Gastroesophageal sphincter (tissue), 4 donors: ENCODE measurements at regions not wholly inside any gene's neighbourhood (a gene's known extent, or its start where the extent isn't known, plus 50 kb on each side); places are given as distances from the start of the nearest gene placed in this dataset.

ENCODE experiments used
- ATAC-seq: fragments of 150-250 bp; one replicate; pipeline ENCODE4 v1.9.1; 2016; ENCODE audit warnings: mild to moderate bottlenecking, moderate library complexity
- H3K27ac ChIP-seq, 4 donors: fragments of 200-600 bp; sonication (generic) in 3 of 4; 1 replicate in 3 of 4; 2 replicates in 1 of 4; pipeline ENCODE4 v1.5.1; 2016 to 2019
- H3K27me3 ChIP-seq: fragments of 200-600 bp; sonication (generic); one replicate; pipeline ENCODE4 v1.5.1; 2019
- H3K36me3 ChIP-seq, 2 donors: fragments of 200-600 bp; sonication (generic); one replicate each; pipeline ENCODE4 v1.5.1; 2019; ENCODE audit warnings: control low read depth in 1 of 2
- H3K4me1 ChIP-seq, 3 donors: fragments of 200-600 bp; sonication (generic); 1 replicate in 2 of 3; 2 replicates in 1 of 3; pipeline ENCODE4 v1.5.1; 2016 to 2019; ENCODE audit warnings: control low read depth in 2 of 3
- H3K4me3 ChIP-seq, 2 donors: fragments of 200-600 bp; sonication (generic); one replicate each; pipeline ENCODE4 v1.5.1; 2019; ENCODE audit warnings: mild to moderate bottlenecking in 1 of 2, moderate library complexity in 1 of 2
- H3K9me3 ChIP-seq, 3 donors: fragments of 200-600 bp; sonication (generic); one replicate each; pipeline ENCODE4 v1.5.1; 2017 to 2019; ENCODE audit warnings: control low read depth in 2 of 3
- CTCF ChIP-seq, 4 experiments: fragments of 200-600 bp in 2 of 4; fragments of 450-650 bp in 2 of 4; sonication (generic) in 1 of 4; IDR thresholded peaks; one replicate each; pipeline ENCODE4 v1.5.1; 2017 to 2019; ENCODE audit warnings: antibody characterized with exemption in 4 of 4, mild to moderate bottlenecking in 2 of 4, moderate library complexity in 2 of 4
- EP300 ChIP-seq: sonication (generic); formaldehyde crosslinking; IDR thresholded peaks from one replicate; pipeline ENCODE4 v1.6.1; 2017; ENCODE audit warnings: antibody characterized with exemption, mild to moderate bottlenecking
- POLR2A ChIP-seq, 2 donors: fragments of 450-650 bp; IDR thresholded peaks; one replicate each; pipeline ENCODE4 v1.6.1; 2017; ENCODE audit warnings: antibody characterized with exemption in 2 of 2, mild to moderate bottlenecking in 2 of 2, moderate library complexity in 1 of 2
- POLR2AphosphoS5 ChIP-seq: sonication (generic); formaldehyde crosslinking; IDR thresholded peaks from one replicate; pipeline ENCODE4 v1.6.1; 2017; ENCODE audit warnings: antibody characterized with exemption
- WGBS, 2 donors: methylation state at CpG; one replicate each; pipeline ENCODE4 v1.1.5; 2018; ENCODE audit warnings: low coverage in 1 of 2; 5-methylcytosine and 5-hydroxymethylcytosine counted together

- Histone ChIP-seq H3K4me1 (no peaks in the 10 kb centered on the region), H3K4me3 (no peak overlapping the region), H3K27ac (no peak overlapping the region), H3K36me3 (no peaks in the 10 kb centered on the region), H3K27me3 (no peaks in the 10 kb centered on the region), H3K9me3 (no peaks in the 10 kb centered on the region)
- ATAC-seq: no peak
- no peak for TF ChIP-seq EP300
- no peak for TF ChIP-seq CTCF (IDR thresholded peaks at IDR 0.05)
- TF ChIP-seq POLR2A (IDR thresholded peaks at IDR 0.05): no peak
- TF ChIP-seq POLR2AphosphoS5: no peak
- WGBS, 2 donors: 36 to 41% methylated on average over 4 of the region's 4 CpGs
Observed at GRCh38 chr18:60277855-60278480, 94.6 kb downstream of the MC4R start.

- Histone ChIP-seq H3K27me3 (no peaks in the 10 kb centered on the region), H3K4me3 (no peak overlapping the region), H3K27ac (no peak overlapping the region), H3K9me3 (no peaks in the 10 kb centered on the region), H3K4me1 (peaks cover 0 to 13% (median 0%) of the 10 kb centered on the region in 3 donors), H3K36me3 (no peaks in the 10 kb centered on the region)
- no peak for ATAC-seq
- 60 to 83% methylated on average over 4 of the region's 4 CpGs for WGBS, 2 donors
- TF ChIP-seq POLR2AphosphoS5: no peak
- no peak for TF ChIP-seq EP300
Observed at GRCh38 chr18:60267391-60268058, 105.0 kb downstream of the MC4R start.

- H3K9me3 ChIP-seq: no peaks in the 10 kb centered on the region
- WGBS, 2 donors: 45 to 65% methylated on average over 5 of the region's 5 CpGs
- peak overlapping the region in 1 of 4 donors; percentile 12 for H3K27ac ChIP-seq
Observed at GRCh38 chr18:60266558-60266957, 106.0 kb downstream of the MC4R start.

GRCh38 chr18:60259052-60259681 lies 113.4 kb downstream of the MC4R start:
- Histone ChIP-seq H3K4me3 (no peak overlapping the region), H3K27me3 (no peaks in the 10 kb centered on the region), H3K9me3 (no peaks in the 10 kb centered on the region), H3K27ac (no peak overlapping the region), H3K4me1 (no peaks in the 10 kb centered on the region), H3K36me3 (no peaks in the 10 kb centered on the region)
- TF ChIP-seq POLR2AphosphoS5: no peak
- TF ChIP-seq EP300: no peak
- TF ChIP-seq CTCF (IDR thresholded peaks at IDR 0.05): no peak
- no peak for TF ChIP-seq POLR2A (IDR thresholded peaks at IDR 0.05)
- ATAC-seq: no peak
- WGBS, 2 donors: 82 to 89% methylated on average over 6 of the region's 6 CpGs

More at GRCh38 chr18:60266558-60266957, 106.0 kb downstream of the MC4R start:
- no peaks in the 10 kb centered on the region for H3K27me3 ChIP-seq
- H3K4me1 ChIP-seq: peaks cover 0 to 13% (median 0%) of the 10 kb centered on the region in 3 donors
- no peaks in the 10 kb centered on the region for H3K36me3 ChIP-seq
- ATAC-seq: no peak
- no peak overlapping the region for H3K4me3 ChIP-seq
- no peak for TF ChIP-seq CTCF (IDR thresholded peaks at IDR 0.05)
- TF ChIP-seq EP300: no peak
- no peak for TF ChIP-seq POLR2A (IDR thresholded peaks at IDR 0.05)
- TF ChIP-seq POLR2AphosphoS5: no peak

- WGBS, 2 donors: 93 to 100% methylated on average over 8 of the region's 8 CpGs
- no peaks in the 10 kb centered on the region for H3K27me3 ChIP-seq
- no peak for ATAC-seq
- H3K9me3 ChIP-seq: no peaks in the 10 kb centered on the region
- no peaks in the 10 kb centered on the region for H3K36me3 ChIP-seq
- H3K4me3 ChIP-seq: no peak overlapping the region
- H3K4me1 ChIP-seq: peaks cover 0 to 16% (median 4%) of the 10 kb centered on the region in 3 donors
- no peak overlapping the region for H3K27ac ChIP-seq
- no peak for TF ChIP-seq POLR2A (IDR thresholded peaks at IDR 0.05)
- no peak for TF ChIP-seq CTCF (IDR thresholded peaks at IDR 0.05)
- TF ChIP-seq EP300: no peak
- no peak for TF ChIP-seq POLR2AphosphoS5
Observed at GRCh38 chr18:60249388-60249787, 123.2 kb downstream of the MC4R start.
